DOHH2 (cell line): ENCODE measurements at regions not wholly inside any gene's neighbourhood (a gene's known extent, or its start where the extent isn't known, plus 50 kb on each side); places are given as distances from the start of the nearest gene placed in this dataset.

ENCODE experiments used
- H3F3A ChIP-seq: fragments of 200-600 bp; sonication (generic), shearing (Covaris generic); 2 replicates; pipeline ENCODE4 v1.6.0; 2016; ENCODE audit warnings: antibody characterized with exemption, mild to moderate bottlenecking; ENCODE audit not compliant: control insufficient read depth, insufficient read depth
- H3K27ac ChIP-seq: fragments of 200-600 bp; sonication (generic); 2 replicates; pipeline ENCODE4 v1.5.1; 2014; ENCODE audit warnings: low read depth, mild to moderate bottlenecking, low read length, moderate library complexity
- H3K27me3 ChIP-seq: fragments of 200-600 bp; sonication (generic); 2 replicates; pipeline ENCODE4 v1.6.1; 2014; ENCODE audit warnings: mild to moderate bottlenecking, low read length, mixed read lengths; ENCODE audit not compliant: control insufficient read depth
- H3K36me3 ChIP-seq: fragments of 200-600 bp; sonication (generic); 2 replicates; pipeline ENCODE4 v1.6.1; 2014; ENCODE audit warnings: mild to moderate bottlenecking, low read length, moderate library complexity, mixed read lengths; ENCODE audit not compliant: control insufficient read depth
- H3K4me1 ChIP-seq: fragments of 200-600 bp; sonication (generic); 2 replicates; pipeline ENCODE4 v1.6.1; 2014; ENCODE audit warnings: mild to moderate bottlenecking, low read length, mixed read lengths; ENCODE audit not compliant: control insufficient read depth
- H3K4me2 ChIP-seq: fragments of 200-600 bp; sonication (generic); 2 replicates; pipeline ENCODE4 v1.6.0; 2014; ENCODE audit warnings: mild to moderate bottlenecking, low read length, moderate library complexity
- H3K4me3 ChIP-seq: fragments of 200-600 bp; sonication (generic); 2 replicates; pipeline ENCODE4 v1.5.1; 2014; ENCODE audit warnings: mild to moderate bottlenecking, low read length, mixed read lengths
- H3K79me2 ChIP-seq: fragments of 200-600 bp; sonication (generic); 2 replicates; pipeline ENCODE4 v1.6.1; 2014; ENCODE audit warnings: mild to moderate bottlenecking, low read length, mixed read lengths; ENCODE audit not compliant: control insufficient read depth
- H3K9me2 ChIP-seq: fragments of 200-600 bp; sonication (generic); replicated peaks from 2 replicates; pipeline ENCODE4 v1.6.1; 2014; ENCODE audit warnings: mild to moderate bottlenecking, low read length, mixed read lengths; ENCODE audit not compliant: control insufficient read depth
- H3K9me3 ChIP-seq: fragments of 200-600 bp; sonication (generic); 2 replicates; pipeline ENCODE4 v1.6.1; 2014; ENCODE audit warnings: antibody characterized with exemption, low read length, mixed read lengths; ENCODE audit not compliant: control insufficient read depth, insufficient read depth
- H4K20me1 ChIP-seq: fragments of 200-600 bp; sonication (generic); 2 replicates; pipeline ENCODE4 v1.6.0; 2014; ENCODE audit warnings: low read depth, mild to moderate bottlenecking, antibody characterized with exemption, low read length, moderate library complexity; ENCODE audit not compliant: control insufficient read depth, insufficient read depth
- EZH2phosphoT487 ChIP-seq: fragments of 200-600 bp; sonication (generic); IDR thresholded peaks from 2 replicates; pipeline ENCODE4 v1.6.1; 2017; ENCODE audit warnings: borderline replicate concordance, mild to moderate bottlenecking, antibody characterized with exemption, low read length, moderate library complexity, mixed read lengths
- TF ChIP-seq, protein P1 (sequence below): fragments of 200-600 bp; sonication (generic); IDR thresholded peaks from one replicate; pipeline ENCODE4 v1.5.1; 2014; ENCODE audit warnings: antibody characterized with exemption, mild to moderate bottlenecking, low read depth, low read length; ENCODE audit not compliant: poor library complexity, severe bottlenecking

GRCh38 chr9:84512493-84512892 lies 157.0 kb upstream of the NTRK2 start:
- Histone ChIP-seq H3K4me2 (no peak overlapping the region), H3K9me3 (no peaks in the 10 kb centered on the region), H3K4me1 (no peaks in the 10 kb centered on the region), H3K27me3 (no peaks in the 10 kb centered on the region), H3K36me3 (no peaks in the 10 kb centered on the region), H3F3A (no peaks in the 10 kb centered on the region), H3K9me2 (no peaks in the 10 kb centered on the region), H3K27ac (no peak overlapping the region), H3K79me2 (no peaks in the 10 kb centered on the region), H3K4me3 (no peak overlapping the region), H4K20me1 (no peaks in the 10 kb centered on the region)
- TF ChIP-seq, protein P1, sequence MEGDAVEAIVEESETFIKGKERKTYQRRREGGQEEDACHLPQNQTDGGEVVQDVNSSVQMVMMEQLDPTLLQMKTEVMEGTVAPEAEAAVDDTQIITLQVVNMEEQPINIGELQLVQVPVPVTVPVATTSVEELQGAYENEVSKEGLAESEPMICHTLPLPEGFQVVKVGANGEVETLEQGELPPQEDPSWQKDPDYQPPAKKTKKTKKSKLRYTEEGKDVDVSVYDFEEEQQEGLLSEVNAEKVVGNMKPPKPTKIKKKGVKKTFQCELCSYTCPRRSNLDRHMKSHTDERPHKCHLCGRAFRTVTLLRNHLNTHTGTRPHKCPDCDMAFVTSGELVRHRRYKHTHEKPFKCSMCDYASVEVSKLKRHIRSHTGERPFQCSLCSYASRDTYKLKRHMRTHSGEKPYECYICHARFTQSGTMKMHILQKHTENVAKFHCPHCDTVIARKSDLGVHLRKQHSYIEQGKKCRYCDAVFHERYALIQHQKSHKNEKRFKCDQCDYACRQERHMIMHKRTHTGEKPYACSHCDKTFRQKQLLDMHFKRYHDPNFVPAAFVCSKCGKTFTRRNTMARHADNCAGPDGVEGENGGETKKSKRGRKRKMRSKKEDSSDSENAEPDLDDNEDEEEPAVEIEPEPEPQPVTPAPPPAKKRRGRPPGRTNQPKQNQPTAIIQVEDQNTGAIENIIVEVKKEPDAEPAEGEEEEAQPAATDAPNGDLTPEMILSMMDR: no peak
- no peak for TF ChIP-seq EZH2phosphoT487

DNA sequence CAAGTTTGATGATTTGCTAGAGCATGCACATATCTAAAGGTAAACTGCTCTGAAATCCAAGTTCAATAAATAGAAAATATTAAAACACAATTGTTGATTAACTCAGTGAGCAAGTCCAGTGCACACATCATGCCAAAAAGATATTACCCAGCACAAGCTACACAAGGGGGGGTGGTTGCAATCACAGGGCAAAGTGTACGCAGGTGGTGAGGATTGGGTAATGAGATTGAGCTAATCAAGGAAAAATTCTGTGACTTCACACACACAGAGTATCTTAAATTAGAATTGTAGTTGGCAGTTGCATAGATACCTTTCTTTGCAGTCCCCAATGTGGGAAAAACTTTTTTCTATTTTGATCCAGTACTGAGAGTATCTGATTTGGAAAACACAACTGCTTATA lies 156.1 kb upstream of the NTRK2 start:
- TF ChIP-seq, protein P1: no peak
- TF ChIP-seq EZH2phosphoT487: no peak
- H3K9me2 ChIP-seq: no peaks in the 10 kb centered on the region
- no peaks in the 10 kb centered on the region for H3F3A ChIP-seq
- H3K79me2 ChIP-seq: no peaks in the 10 kb centered on the region
- H3K36me3 ChIP-seq: no peaks in the 10 kb centered on the region
- no peaks in the 10 kb centered on the region for H3K27me3 ChIP-seq
- no peaks in the 10 kb centered on the region for H3K4me1 ChIP-seq
- H3K27ac ChIP-seq: no peak overlapping the region
- H4K20me1 ChIP-seq: no peaks in the 10 kb centered on the region
- no peak overlapping the region for H3K4me2 ChIP-seq
- no peaks in the 10 kb centered on the region for H3K9me3 ChIP-seq
- no peak overlapping the region for H3K4me3 ChIP-seq

DNA sequence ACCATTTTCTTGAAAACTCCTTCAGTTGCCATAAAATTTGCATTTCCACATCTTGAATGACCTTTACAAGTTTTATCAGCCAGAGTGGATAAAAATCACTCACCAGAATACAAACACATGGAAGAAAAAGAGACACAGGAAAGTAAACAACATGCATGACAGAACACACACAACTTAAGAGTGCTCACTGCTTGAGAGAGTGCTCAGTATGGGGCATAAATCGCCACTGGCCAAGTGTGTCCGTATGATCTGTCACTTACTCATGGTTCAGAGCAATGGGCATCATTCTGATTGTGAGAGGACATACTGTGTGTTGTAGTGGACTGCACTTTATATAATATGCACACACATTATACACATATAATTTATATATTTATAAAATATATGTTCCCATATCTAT lies 155.6 kb upstream of the NTRK2 start:
- no peaks in the 10 kb centered on the region for H3K9me2 ChIP-seq
- H3K36me3 ChIP-seq: no peaks in the 10 kb centered on the region
- no peak overlapping the region for H3K4me2 ChIP-seq

More for the DNA sequence above, 155.6 kb upstream of the NTRK2 start:
- no peaks in the 10 kb centered on the region for H4K20me1 ChIP-seq
- no peak overlapping the region for H3K27ac ChIP-seq
- TF ChIP-seq, protein P1: no peak
- TF ChIP-seq EZH2phosphoT487: no peak
- no peaks in the 10 kb centered on the region for H3K27me3 ChIP-seq
- H3K9me3 ChIP-seq: no peaks in the 10 kb centered on the region
- H3K79me2 ChIP-seq: no peaks in the 10 kb centered on the region
- H3K4me3 ChIP-seq: no peak overlapping the region
- no peaks in the 10 kb centered on the region for H3K4me1 ChIP-seq
- H3F3A ChIP-seq: no peaks in the 10 kb centered on the region
